Gastroesophageal sphincter (tissue), 3 donors: ENCODE measurements at regions not wholly inside any gene's neighbourhood (a gene's known extent, or its start where the extent isn't known, plus 50 kb on each side); places are given as distances from the start of the nearest gene placed in this dataset.

Experiments
- EP300 ChIP-seq: sonication (generic); formaldehyde crosslinking; IDR thresholded peaks from one replicate; pipeline ENCODE4 v1.6.1; 2017; ENCODE audit warnings: antibody characterized with exemption, mild to moderate bottlenecking
- TF ChIP-seq, protein P1 (sequence below), 4 experiments: fragments of 200-600 bp in 2 of 4; fragments of 450-650 bp in 2 of 4; sonication (generic) in 1 of 4; IDR thresholded peaks; one replicate each; pipeline ENCODE4 v1.5.1; 2017 to 2019; ENCODE audit warnings: antibody characterized with exemption in 4 of 4, mild to moderate bottlenecking in 2 of 4, moderate library complexity in 2 of 4

DNA sequence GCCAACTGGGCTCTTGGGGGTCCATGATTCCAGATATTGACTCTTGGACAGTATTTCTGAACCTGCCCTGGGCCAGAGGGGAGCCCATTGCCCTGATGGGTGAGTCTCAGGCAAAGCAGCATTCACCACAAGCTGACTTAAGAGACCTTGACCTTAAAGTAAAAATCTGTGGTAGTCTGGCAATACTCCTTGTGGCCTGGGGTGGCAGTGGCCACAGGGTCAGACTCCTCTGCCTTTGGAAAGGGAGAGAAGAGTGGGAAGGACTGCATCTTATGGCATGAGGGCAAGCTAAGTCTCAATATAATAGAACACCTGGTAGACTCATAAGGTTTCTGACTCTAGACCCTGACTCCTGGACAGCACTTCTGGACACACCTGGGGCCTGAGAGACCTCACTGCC, 340.3 kb upstream of the MAD2L1 start:
- no peak for TF ChIP-seq EP300
- TF ChIP-seq, protein P1, sequence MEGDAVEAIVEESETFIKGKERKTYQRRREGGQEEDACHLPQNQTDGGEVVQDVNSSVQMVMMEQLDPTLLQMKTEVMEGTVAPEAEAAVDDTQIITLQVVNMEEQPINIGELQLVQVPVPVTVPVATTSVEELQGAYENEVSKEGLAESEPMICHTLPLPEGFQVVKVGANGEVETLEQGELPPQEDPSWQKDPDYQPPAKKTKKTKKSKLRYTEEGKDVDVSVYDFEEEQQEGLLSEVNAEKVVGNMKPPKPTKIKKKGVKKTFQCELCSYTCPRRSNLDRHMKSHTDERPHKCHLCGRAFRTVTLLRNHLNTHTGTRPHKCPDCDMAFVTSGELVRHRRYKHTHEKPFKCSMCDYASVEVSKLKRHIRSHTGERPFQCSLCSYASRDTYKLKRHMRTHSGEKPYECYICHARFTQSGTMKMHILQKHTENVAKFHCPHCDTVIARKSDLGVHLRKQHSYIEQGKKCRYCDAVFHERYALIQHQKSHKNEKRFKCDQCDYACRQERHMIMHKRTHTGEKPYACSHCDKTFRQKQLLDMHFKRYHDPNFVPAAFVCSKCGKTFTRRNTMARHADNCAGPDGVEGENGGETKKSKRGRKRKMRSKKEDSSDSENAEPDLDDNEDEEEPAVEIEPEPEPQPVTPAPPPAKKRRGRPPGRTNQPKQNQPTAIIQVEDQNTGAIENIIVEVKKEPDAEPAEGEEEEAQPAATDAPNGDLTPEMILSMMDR (IDR thresholded peaks at IDR 0.05) = no peak
